Body of pancreas (tissue), 4 donors: ENCODE measurements at regions not wholly inside any gene's neighbourhood (a gene's known extent, or its start where the extent isn't known, plus 50 kb on each side); places are given as distances from the start of the nearest gene placed in this dataset.

ENCODE experiments used
- CTCF ChIP-seq, 7 experiments: fragments of 450-650 bp in 4 of 7; fragments of 200-600 bp in 3 of 7; sonication (generic) in 3 of 7; IDR thresholded peaks; one replicate each; pipeline ENCODE4 v1.5.1; 2016 to 2019; ENCODE audit warnings: antibody characterized with exemption in 7 of 7
- POLR2A ChIP-seq, 3 donors: fragments of 450-650 bp; IDR thresholded peaks; one replicate each; pipeline ENCODE4 v1.6.1; 2016; ENCODE audit warnings: antibody characterized with exemption in 3 of 3, mild to moderate bottlenecking in 2 of 3

GRCh38 chr14:73768107-73768506, 53.9 kb upstream of the PNMA1 start:
- no peak for TF ChIP-seq CTCF (IDR thresholded peaks at IDR 0.05)
- no peak for TF ChIP-seq POLR2A (IDR thresholded peaks at IDR 0.05)
